IMR-90 (cell line): ENCODE measurements at regions not wholly inside any gene's neighbourhood (a gene's known extent, or its start where the extent isn't known, plus 50 kb on each side); places are given as distances from the start of the nearest gene placed in this dataset.

ENCODE experiments used
- ATAC-seq: fragments of 200-7000 bp; cut with Tn5 transposase; 2 replicates; pipeline ENCODE4 v1.9.1; 2020; ENCODE audit warnings: low read depth, mild to moderate bottlenecking, moderate library complexity
- BruUV-seq: library from RNA; stranded (reverse); fragments of 400-500 nt; replicated peaks from 2 replicates; lab custom pipeline; 2021; lab: Mats Ljungman, UMichigan
- CTCF ChIA-PET: fragments of 300-600 bp; formaldehyde crosslinking; extraction: SDS; loops from one replicate; lab custom pipeline; 2021; ENCODE audit warnings: antibody characterized with exemption; lab: Yijun Ruan, JAX
- POLR2A ChIA-PET: fragments of 300-600 bp; sonication (Branson Sonifier 250); formaldehyde crosslinking; loops from one replicate; lab custom pipeline; 2022; ENCODE audit warnings: antibody characterized with exemption; ENCODE audit not compliant: unreplicated experiment; lab: Charles Lee
- DNase-seq: peaks from one replicate; pipeline ENCODE4 v3.0.0; 2013
- H2AFZ ChIP-seq: replicated peaks from 2 replicates; pipeline ENCODE3; 2013; ENCODE audit warnings: low read length, mild to moderate bottlenecking; ENCODE audit not compliant: poor library complexity
- H2AK5ac ChIP-seq: 2 replicates; pipeline ENCODE4 v1.6.1; 2013; ENCODE audit warnings: low read depth, low read length, inconsistent platforms
- H2AK9ac ChIP-seq: replicated peaks from 2 replicates; pipeline ENCODE3; 2013; ENCODE audit warnings: mild to moderate bottlenecking, low read depth, low read length, moderate library complexity; ENCODE audit not compliant: poor library complexity
- H2BK120ac ChIP-seq: 2 replicates; pipeline ENCODE4 v1.6.1; 2013; ENCODE audit warnings: low read depth, low read length, inconsistent platforms
- H2BK15ac ChIP-seq: 3 replicates; pipeline ENCODE4 v1.6.1; 2013; ENCODE audit warnings: low read depth, low read length, inconsistent platforms
- H2BK20ac ChIP-seq: 2 replicates; pipeline ENCODE4 v1.6.1; 2013; ENCODE audit warnings: low read depth, mild to moderate bottlenecking, inconsistent platforms, low read length, moderate library complexity
- H2BK5ac ChIP-seq: 2 replicates; pipeline ENCODE4 v1.6.1; 2013; ENCODE audit warnings: mild to moderate bottlenecking, low read depth, low read length, inconsistent platforms; ENCODE audit not compliant: poor library complexity, severe bottlenecking
- H3K14ac ChIP-seq: replicated peaks from 2 replicates; pipeline ENCODE4 v1.6.1; 2013; ENCODE audit warnings: low read depth, low read length, inconsistent platforms
- H3K18ac ChIP-seq: 2 replicates; pipeline ENCODE4 v1.6.1; 2013; ENCODE audit warnings: low read depth, low read length, control low read depth
- H3K23ac ChIP-seq: 2 replicates; pipeline ENCODE4 v1.6.1; 2013; ENCODE audit warnings: low read depth, low read length, inconsistent platforms
- H3K27ac ChIP-seq: 2 replicates; pipeline ENCODE4 v1.5.1; 2013; ENCODE audit warnings: mild to moderate bottlenecking, control low read depth, low read length; ENCODE audit not compliant: insufficient read depth
- H3K27me3 ChIP-seq: 2 replicates; pipeline ENCODE4 v1.6.1; 2013; ENCODE audit warnings: low read length; ENCODE audit not compliant: control insufficient read depth, insufficient read depth
- H3K36me3 ChIP-seq: 2 replicates; pipeline ENCODE4 v1.6.1; 2013; ENCODE audit warnings: low read length, mixed read lengths; ENCODE audit not compliant: control insufficient read depth, insufficient read depth
- H3K4ac ChIP-seq: 2 replicates; pipeline ENCODE4 v1.6.1; 2013; ENCODE audit warnings: low read depth, low read length, inconsistent platforms
- H3K4me1 ChIP-seq: 2 replicates; pipeline ENCODE4 v1.6.1; 2013; ENCODE audit warnings: low read length, mixed read lengths; ENCODE audit not compliant: control insufficient read depth, insufficient read depth
- H3K4me2 ChIP-seq: 2 replicates; pipeline ENCODE4 v1.6.1; 2013; ENCODE audit warnings: low read depth, mild to moderate bottlenecking, control low read depth, low read length, moderate library complexity
- H3K4me3 ChIP-seq: 2 replicates; pipeline ENCODE4 v1.5.1; 2013; ENCODE audit warnings: low read depth, mild to moderate bottlenecking, control low read depth, low read length, moderate library complexity; ENCODE audit not compliant: insufficient read depth
- H3K56ac ChIP-seq: 2 replicates; pipeline ENCODE4 v1.6.1; 2013; ENCODE audit warnings: low read length, inconsistent platforms; ENCODE audit not compliant: insufficient read depth; ENCODE audit errors: extremely low read depth
- H3K79me1 ChIP-seq, 2 experiments: 2 replicates each; pipeline ENCODE4 v1.6.1; 2013; ENCODE audit warnings: low read length in 2 of 2, inconsistent platforms in 1 of 2, low read depth in 1 of 2
- H3K9ac ChIP-seq: 2 replicates; pipeline ENCODE4 v1.6.1; 2013; ENCODE audit warnings: low read depth, low read length, control low read depth
- H3K9me1 ChIP-seq: 2 replicates; pipeline ENCODE4 v1.6.1; 2013; ENCODE audit warnings: low read length, inconsistent platforms; ENCODE audit not compliant: insufficient read depth
- H3K9me3 ChIP-seq: 2 replicates; pipeline ENCODE4 v1.6.1; 2013; ENCODE audit warnings: low read length; ENCODE audit not compliant: control insufficient read depth, insufficient read depth
- H4K20me1 ChIP-seq: 2 replicates; pipeline ENCODE4 v1.6.1; 2013; ENCODE audit warnings: low read length, inconsistent platforms; ENCODE audit not compliant: insufficient read depth
- H4K5ac ChIP-seq: 2 replicates; pipeline ENCODE4 v1.6.1; 2013; ENCODE audit warnings: mild to moderate bottlenecking, low read depth, low read length, control low read depth
- H4K8ac ChIP-seq, 2 experiments: 2 replicates each; pipeline ENCODE4 v1.6.1; 2013; ENCODE audit warnings: low read depth in 2 of 2, low read length in 2 of 2, control low read depth in 1 of 2, inconsistent platforms in 1 of 2
- H4K91ac ChIP-seq: 2 replicates; pipeline ENCODE4 v1.6.1; 2013; ENCODE audit warnings: low read depth, low read length, inconsistent platforms; ENCODE audit not compliant: insufficient read depth
- CEBPB ChIP-seq: IDR thresholded peaks from 2 replicates; pipeline ENCODE4 v1.6.1; 2012; ENCODE audit warnings: low read depth, low read length, improper control_type of control experiment
- NFE2L2 ChIP-seq: fragments of 150-350 bp; IDR thresholded peaks from 2 replicates; pipeline ENCODE4 v1.6.1; 2016; ENCODE audit warnings: low read depth, mild to moderate bottlenecking, low read length
- POLR2A ChIP-seq: IDR thresholded peaks from 2 replicates; pipeline ENCODE4 v1.6.1; 2012; ENCODE audit warnings: mild to moderate bottlenecking, low read depth, low read length
- RFX5 ChIP-seq: IDR thresholded peaks from 2 replicates; pipeline ENCODE4 v1.8.0; 2012; ENCODE audit warnings: low read depth, mild to moderate bottlenecking, low read length, moderate library complexity
- WGBS, 2 experiments: methylation state at CpG; one replicate each; pipeline versions ENCODE4 v1.1.5 to v1.1.7; 2013; ENCODE audit warnings: missing lambda C conversion rate in 2 of 2; ENCODE audit not compliant: insufficient read length in 1 of 2; ENCODE audit errors: extremely low coverage in 2 of 2; 5-methylcytosine and 5-hydroxymethylcytosine counted together
- dilution Hi-C: fragments of 300-500 bp; cut with HindIII; formaldehyde crosslinking; loops from one replicate; pipeline ENCODE4 v1.14.3; 2018; ENCODE audit warnings: low sequenced_read_pairs; ENCODE audit not compliant: unreplicated experiment
- in situ Hi-C: fragments of 300-500 bp; cut with MboI; formaldehyde crosslinking; loops from 3 replicates; pipeline ENCODE4 v1.14.3; 2019; ENCODE audit warnings: low sequenced_read_pairs, inconsistent platforms, mixed read lengths
- intact Hi-C: fragments of 100-400 bp; cut with micrococcal nuclease; formaldehyde crosslinking; loops from 2 replicates; pipeline ENCODE4 v1.10.0; 2022

- WGBS, 2 experiments: no CpG with 5 or more reads among the region's 5 CpGs
- Histone ChIP-seq H3K4ac (no peak overlapping the region), H2BK120ac (no peak overlapping the region), H4K91ac (no peak overlapping the region), H3K36me3 (no peaks in the 10 kb centered on the region), H2BK15ac (no peak overlapping the region), H3K9me3 (no peaks in the 10 kb centered on the region), H3K4me3 (no peak overlapping the region), H3K23ac (no peak overlapping the region), H3K79me1 (no peaks in the 10 kb centered on the region), H3K18ac (no peak overlapping the region), H2AK9ac (no peak overlapping the region), H2BK5ac (no peak overlapping the region), H3K9ac (no peak overlapping the region), H3K9me1 (no peaks in the 10 kb centered on the region), H2AK5ac (no peak overlapping the region), H3K27me3 (peaks cover 18% of the 10 kb centered on the region), H3K4me2 (no peak overlapping the region), H3K4me1 (no peaks in the 10 kb centered on the region), H2BK20ac (no peak overlapping the region), H2AFZ (no peak overlapping the region), H4K8ac (no peak overlapping the region), H3K14ac (no peak overlapping the region), H4K20me1 (no peaks in the 10 kb centered on the region), H3K27ac (no peak overlapping the region), H4K5ac (no peak overlapping the region), H3K56ac (no peak overlapping the region)
- dilution Hi-C loops: no loop called here
- ATAC-seq (no peak), DNase-seq (no peak)
- in situ Hi-C loops: no loop called here
- POLR2A ChIA-PET: no interaction called here
- BruUV-seq: no TSS peak
- CTCF ChIA-PET: no interaction called here
- intact Hi-C loops: no loop called here
- TF ChIP-seq POLR2A (no peak), NFE2L2 (no peak), RFX5 (no peak), CEBPB (no peak)
Observed at GRCh38 chr5:74340476-74340875, 300.1 kb downstream of the ENC1 start.
